Cardiac muscle cell (in vitro differentiated cells and primary cell): ENCODE measurements at regions not wholly inside any gene's neighbourhood (a gene's known extent, or its start where the extent isn't known, plus 50 kb on each side); places are given as distances from the start of the nearest gene placed in this dataset.
A peak's percentile ranks its signal among the peaks of the same experiment; 100 is the strongest.

ENCODE experiments used
- DNase-seq, 2 donors: peaks; one replicate each; pipeline versions ENCODE4 v3.0.0 to v3.0.0-alpha.2; 2010 to 2017; ENCODE audit warnings: low read depth in 1 of 2, low spot score in 1 of 2
- H3K27ac ChIP-seq: fragments of 200-600 bp; sonication (generic); 2 replicates; pipeline ENCODE4 v1.5.1; 2016
- H3K27me3 ChIP-seq: fragments of 200-600 bp; sonication (generic); 2 replicates; pipeline ENCODE4 v1.6.0; 2016; ENCODE audit warnings: control low read depth
- H3K36me3 ChIP-seq: fragments of 200-600 bp; sonication (generic); 2 replicates; pipeline ENCODE4 v1.5.1; 2016; ENCODE audit warnings: control low read depth
- H3K4me1 ChIP-seq: fragments of 200-600 bp; sonication (generic); 2 replicates; pipeline ENCODE4 v1.8.1; 2017; ENCODE audit warnings: low read depth, mild to moderate bottlenecking, mixed run types
- H3K4me3 ChIP-seq: fragments of 200-600 bp; sonication (generic); 2 replicates; pipeline ENCODE4 v1.5.1; 2016; ENCODE audit warnings: mild to moderate bottlenecking
- H3K9me3 ChIP-seq: fragments of 200-600 bp; sonication (generic); 2 replicates; pipeline ENCODE4 v1.5.1; 2017; ENCODE audit warnings: low read depth, mild to moderate bottlenecking, control low read depth
- TF ChIP-seq, protein P1 (sequence below): IDR thresholded peaks from 2 replicates; pipeline ENCODE4 v1.5.1; 2012; ENCODE audit warnings: low read depth, mild to moderate bottlenecking, low read length

DNA sequence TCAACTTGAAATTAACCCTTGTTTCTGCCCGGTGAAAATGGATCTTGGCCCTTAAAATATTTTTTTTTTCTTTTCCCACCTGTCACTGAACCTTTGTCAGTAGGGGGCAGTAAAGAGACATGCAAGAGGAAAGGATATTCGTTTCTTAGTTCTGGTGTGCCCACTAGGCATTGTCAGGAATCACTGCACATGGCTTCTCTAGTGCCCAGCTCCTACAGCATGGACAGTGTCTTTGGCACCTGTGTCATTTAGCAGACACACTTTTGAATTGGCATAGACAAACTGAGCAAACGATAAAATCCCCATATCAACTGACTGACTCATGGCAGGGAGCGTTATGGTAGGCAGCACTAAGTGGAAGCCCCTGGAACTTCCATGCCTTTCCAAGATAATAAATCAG, 1048.1 kb downstream of the BRINP3 start:
- H3K27ac ChIP-seq: no peak overlapping the region
- H3K27me3 ChIP-seq: no peaks in the 10 kb centered on the region

DNA sequence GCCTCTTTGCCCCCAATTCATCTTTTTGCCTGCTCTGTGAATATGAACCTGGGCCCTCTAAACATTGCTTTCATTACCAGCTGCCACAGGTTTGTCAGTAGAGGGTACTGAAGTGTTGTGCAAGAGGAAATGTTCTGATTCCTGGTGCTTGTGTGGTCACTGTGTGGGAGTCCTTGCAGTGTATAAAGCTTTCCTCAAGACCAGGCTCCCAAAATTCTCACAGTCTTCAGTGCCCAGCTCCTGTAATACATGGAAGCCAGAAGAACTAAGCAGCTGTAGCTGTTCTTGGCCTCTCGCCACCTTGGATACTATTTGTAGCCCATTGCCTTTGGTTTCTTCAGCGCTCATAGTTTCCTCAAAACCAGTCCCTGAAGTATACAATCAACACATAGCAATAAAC, 1046.2 kb downstream of the BRINP3 start:
- Histone ChIP-seq H3K4me3 (no peak overlapping the region), H3K27me3 (no peaks in the 10 kb centered on the region), H3K4me1 (no peaks in the 10 kb centered on the region), H3K36me3 (no peaks in the 10 kb centered on the region), H3K27ac (no peak overlapping the region), H3K9me3 (no peaks in the 10 kb centered on the region)
- DNase-seq: peak in 1 of 2 donors; percentile 50
- TF ChIP-seq, protein P1, sequence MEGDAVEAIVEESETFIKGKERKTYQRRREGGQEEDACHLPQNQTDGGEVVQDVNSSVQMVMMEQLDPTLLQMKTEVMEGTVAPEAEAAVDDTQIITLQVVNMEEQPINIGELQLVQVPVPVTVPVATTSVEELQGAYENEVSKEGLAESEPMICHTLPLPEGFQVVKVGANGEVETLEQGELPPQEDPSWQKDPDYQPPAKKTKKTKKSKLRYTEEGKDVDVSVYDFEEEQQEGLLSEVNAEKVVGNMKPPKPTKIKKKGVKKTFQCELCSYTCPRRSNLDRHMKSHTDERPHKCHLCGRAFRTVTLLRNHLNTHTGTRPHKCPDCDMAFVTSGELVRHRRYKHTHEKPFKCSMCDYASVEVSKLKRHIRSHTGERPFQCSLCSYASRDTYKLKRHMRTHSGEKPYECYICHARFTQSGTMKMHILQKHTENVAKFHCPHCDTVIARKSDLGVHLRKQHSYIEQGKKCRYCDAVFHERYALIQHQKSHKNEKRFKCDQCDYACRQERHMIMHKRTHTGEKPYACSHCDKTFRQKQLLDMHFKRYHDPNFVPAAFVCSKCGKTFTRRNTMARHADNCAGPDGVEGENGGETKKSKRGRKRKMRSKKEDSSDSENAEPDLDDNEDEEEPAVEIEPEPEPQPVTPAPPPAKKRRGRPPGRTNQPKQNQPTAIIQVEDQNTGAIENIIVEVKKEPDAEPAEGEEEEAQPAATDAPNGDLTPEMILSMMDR: no peak

More for the DNA sequence above, 1048.1 kb downstream of the BRINP3 start:
- peak; percentile 66 to 68 for DNase-seq
- Histone ChIP-seq H3K9me3 (no peaks in the 10 kb centered on the region), H3K4me1 (no peaks in the 10 kb centered on the region), H3K36me3 (no peaks in the 10 kb centered on the region), H3K4me3 (no peak overlapping the region)
- TF ChIP-seq, protein P1: peak; percentile 59

DNA sequence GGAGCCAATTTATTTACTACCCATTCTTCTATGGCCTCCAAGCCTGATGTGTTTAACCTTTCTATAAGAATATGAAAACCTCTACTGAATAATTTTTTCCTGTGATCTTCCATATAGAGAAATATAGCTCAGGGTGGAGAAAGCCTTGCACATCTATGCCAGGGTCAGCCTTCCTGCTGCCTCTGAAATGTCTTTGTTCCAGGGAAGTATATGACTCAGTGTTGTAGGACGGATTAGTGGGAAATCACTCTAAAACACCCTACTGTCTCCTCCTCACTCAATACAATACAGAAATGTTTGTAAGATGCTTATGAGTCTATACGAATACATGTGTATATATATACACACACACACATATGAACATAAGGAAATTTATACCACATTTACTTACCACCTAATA, 1044.9 kb downstream of the BRINP3 start:
- Histone ChIP-seq H3K4me1 (no peaks in the 10 kb centered on the region), H3K27ac (no peak overlapping the region)
- no peak for DNase-seq

DNA sequence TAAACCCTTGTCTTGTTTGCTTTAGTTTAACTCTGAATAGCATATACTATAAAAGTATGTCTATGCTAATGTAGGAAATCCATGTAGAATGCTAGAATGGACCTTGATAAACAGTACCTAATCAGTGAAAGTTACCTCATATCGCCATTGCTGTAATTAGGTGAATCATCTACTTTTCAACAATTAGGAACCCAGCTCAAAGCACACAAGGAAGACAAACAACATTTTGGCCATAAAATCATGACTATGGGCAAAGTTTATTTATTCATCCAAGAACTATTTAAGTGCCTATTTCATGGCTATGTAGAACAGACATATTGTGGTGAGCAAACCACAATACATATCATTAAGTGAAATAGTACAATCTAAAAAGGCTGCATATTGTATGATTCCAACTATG, 1043.2 kb downstream of the BRINP3 start:
- no peak overlapping the region for H3K27ac ChIP-seq
- H3K36me3 ChIP-seq: no peaks in the 10 kb centered on the region
- H3K27me3 ChIP-seq: no peaks in the 10 kb centered on the region
- H3K4me1 ChIP-seq: no peaks in the 10 kb centered on the region
- no peak for DNase-seq
- no peak overlapping the region for H3K4me3 ChIP-seq
- no peaks in the 10 kb centered on the region for H3K9me3 ChIP-seq
- TF ChIP-seq, protein P1: no peak

More for the DNA sequence above, 1044.9 kb downstream of the BRINP3 start:
- TF ChIP-seq, protein P1: no peak
- no peak overlapping the region for H3K4me3 ChIP-seq
- H3K9me3 ChIP-seq: no peaks in the 10 kb centered on the region
- no peaks in the 10 kb centered on the region for H3K27me3 ChIP-seq
- no peaks in the 10 kb centered on the region for H3K36me3 ChIP-seq

DNA sequence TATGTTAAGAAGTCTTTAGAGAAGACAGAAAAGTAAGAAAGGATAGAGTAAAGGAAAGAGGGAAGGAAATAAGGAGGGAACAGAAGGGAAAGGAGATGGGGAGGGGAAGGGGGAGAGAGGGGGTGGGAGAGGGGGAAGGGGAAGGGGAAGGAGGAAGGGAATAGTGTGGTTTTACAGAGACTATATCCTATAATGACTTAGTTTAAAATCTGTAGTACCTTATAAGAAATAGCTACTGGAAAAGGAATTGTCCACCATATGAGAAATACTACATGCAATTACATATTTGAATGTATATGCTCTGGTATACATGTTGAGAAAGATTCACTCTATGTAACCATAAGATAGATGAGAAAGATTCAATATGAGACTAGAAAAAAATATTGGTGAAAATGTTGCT, 1042.3 kb downstream of the BRINP3 start:
- no peaks in the 10 kb centered on the region for H3K36me3 ChIP-seq
- no peaks in the 10 kb centered on the region for H3K27me3 ChIP-seq
- no peaks in the 10 kb centered on the region for H3K9me3 ChIP-seq
- no peaks in the 10 kb centered on the region for H3K4me1 ChIP-seq
- no peak for DNase-seq
- no peak overlapping the region for H3K27ac ChIP-seq
- no peak overlapping the region for H3K4me3 ChIP-seq
- TF ChIP-seq, protein P1: no peak

DNA sequence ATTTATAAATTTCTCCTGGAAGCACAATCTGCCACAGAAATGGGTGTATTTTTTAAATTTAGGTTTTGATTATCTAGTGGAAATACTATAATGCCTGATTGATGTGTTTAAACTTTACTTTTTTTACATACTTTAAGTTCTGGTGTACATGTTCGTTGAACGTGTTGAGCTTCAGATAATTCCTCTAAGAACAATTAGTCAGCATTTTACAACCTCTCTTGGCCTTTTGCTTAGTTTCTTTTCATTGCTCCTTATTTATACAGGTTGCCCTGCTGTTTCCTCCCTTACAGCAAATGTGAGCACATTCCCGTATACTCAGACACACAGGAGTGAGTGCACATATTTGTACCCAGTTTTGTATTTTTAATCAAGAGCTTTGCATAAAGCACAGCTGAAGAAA, 1038.9 kb downstream of the BRINP3 start:
- DNase-seq: no peak
- H3K9me3 ChIP-seq: no peaks in the 10 kb centered on the region
- H3K27ac ChIP-seq: no peak overlapping the region
- no peak overlapping the region for H3K4me3 ChIP-seq
- no peaks in the 10 kb centered on the region for H3K27me3 ChIP-seq
- H3K36me3 ChIP-seq: no peaks in the 10 kb centered on the region
- H3K4me1 ChIP-seq: no peaks in the 10 kb centered on the region
- TF ChIP-seq, protein P1: no peak
